ENCODE measurements at regions not wholly inside any gene's neighbourhood (a gene's known extent, or its start where the extent isn't known, plus 50 kb on each side); places are given as distances from the start of the nearest gene placed in this dataset.

GRCh38 chr13:30846311-30846710 is 59.8 kb upstream of the MEDAG start:
- H3K9me3 ChIP-seq (ENCODE audit: control insufficient read depth, insufficient read depth, low read depth, low read length): no peaks in the 10 kb centered on the region
- POLR2A ChIA-PET: no interaction called here
- TF ChIP-seq ZIC2 (tag by site-specific recombination; IDR thresholded peaks at IDR 0.05) (no peak), ZBTB48 (tag by site-specific recombination; IDR thresholded peaks at IDR 0.05) (no peak), ZBTB44 (tag by site-specific recombination; IDR thresholded peaks at IDR 0.05) (no peak), ZNF184 (tag by site-specific recombination; IDR thresholded peaks at IDR 0.05) (no peak), PRDM1 (tag by site-specific recombination; IDR thresholded peaks at IDR 0.05) (no peak), ZNF449 (tag by site-specific recombination; IDR thresholded peaks at IDR 0.05) (no peak), YY2 (tag by site-specific recombination; IDR thresholded peaks at IDR 0.05) (no peak), ZNF341 (tag by site-specific recombination; IDR thresholded peaks at IDR 0.05; ENCODE audit: low read depth) (no peak), ZNF112 (tag by site-specific recombination; IDR thresholded peaks at IDR 0.05) (no peak), SP2 (tag by site-specific recombination; IDR thresholded peaks at IDR 0.05) (no peak), ZNF791 (tag by site-specific recombination; IDR thresholded peaks at IDR 0.05) (no peak), ZNF366 (tag by site-specific recombination; conservative IDR thresholded peaks at IDR 0.05) (no peak), ZNF571 (tag by site-specific recombination; IDR thresholded peaks at IDR 0.05) (no peak), ZNF398 (tag by site-specific recombination; IDR thresholded peaks at IDR 0.05) (no peak)
- H3K36me3 ChIP-seq (ENCODE audit: control insufficient read depth in 2 of 2, insufficient read depth in 1 of 2, low read length in 2 of 2): no peaks in the 10 kb centered on the region
- no peak overlapping the region for H3K27ac ChIP-seq (ENCODE audit: extremely low read depth, low read depth, low read length)
- CTCF ChIA-PET: interaction anchor here (1.2 kb wide), 1 partner anchor 44 kb away, joined by 3 read pairs; no protein-coding TSS in a partner anchor
- peaks cover 2% of the 10 kb centered on the region; the same call in 1 of the 2 replicates for H3K4me1 ChIP-seq (ENCODE audit: control insufficient read depth, insufficient read depth, low read length)
- no peak overlapping the region for H3K4me3 ChIP-seq (ENCODE audit: low read depth, low read length)

GRCh38 chr13:30846866-30847265 is 59.2 kb upstream of the MEDAG start:
- CTCF ChIA-PET: interaction anchor here (0.6 to 1.2 kb wide), 3 partner anchors 13 to 191 kb away, joined by 3 to 5 read pairs (median 4); no protein-coding TSS in a partner anchor
- Histone ChIP-seq H3K9me3 (ENCODE audit: control insufficient read depth, insufficient read depth, low read depth, low read length) (no peaks in the 10 kb centered on the region), H3K4me3 (ENCODE audit: low read depth, low read length) (no peak overlapping the region), H3K27ac (ENCODE audit: extremely low read depth, low read depth, low read length) (no peak overlapping the region), H3K4me1 (ENCODE audit: control insufficient read depth, insufficient read depth, low read length) (peaks cover 2% of the 10 kb centered on the region; the same call in 1 of the 2 replicates), H3K36me3 (ENCODE audit: control insufficient read depth in 2 of 2, insufficient read depth in 1 of 2, low read length in 2 of 2) (no peaks in the 10 kb centered on the region)
- TF ChIP-seq ZNF174 (tag by site-specific recombination; IDR thresholded peaks at IDR 0.05) (no peak), SETDB1 (IDR thresholded peaks at IDR 0.05; ENCODE audit: insufficient read length, low read length) (peak; percentile 68)
- POLR2A ChIA-PET: no interaction called here

- peaks cover 2% of the 10 kb centered on the region; the same call in 1 of the 2 replicates for H3K4me1 ChIP-seq (ENCODE audit: control insufficient read depth, insufficient read depth, low read length)
- no peaks in the 10 kb centered on the region for H3K36me3 ChIP-seq (ENCODE audit: control insufficient read depth in 2 of 2, insufficient read depth in 1 of 2, low read length in 2 of 2)
- ChIA-PET POLR2A (no interaction called here), CTCF (interaction anchor here (0.6 to 1.0 kb wide), 3 partner anchors 9 to 190 kb away, joined by 3 to 5 read pairs (median 4); no protein-coding TSS in a partner anchor)
- no peak overlapping the region for H3K27ac ChIP-seq (ENCODE audit: extremely low read depth, low read depth, low read length)
- no peaks in the 10 kb centered on the region for H3K9me3 ChIP-seq (ENCODE audit: control insufficient read depth, insufficient read depth, low read depth, low read length)
- H3K4me3 ChIP-seq (ENCODE audit: low read depth, low read length): no peak overlapping the region
- TF ChIP-seq ZNF529 (tag by site-specific recombination; IDR thresholded peaks at IDR 0.05; ENCODE audit: insufficient replicate concordance): no peak
- no peak for TF ChIP-seq ZNF571 (tag by site-specific recombination; IDR thresholded peaks at IDR 0.05)
- TF ChIP-seq ZNF391 (tag by site-specific recombination; IDR thresholded peaks at IDR 0.05; ENCODE audit: borderline replicate concordance, low read depth): no peak
- peak; percentile 15; the same call in 1 of the 2 replicates for TF ChIP-seq KLF8 (tag by site-specific recombination; IDR thresholded peaks at IDR 0.05)
- no peak for TF ChIP-seq ZNF157 (tag by site-specific recombination; IDR thresholded peaks at IDR 0.05)
- TF ChIP-seq ZNF223 (tag by site-specific recombination; IDR thresholded peaks at IDR 0.05): no peak
- no peak for TF ChIP-seq PRDM10 (tag by site-specific recombination; IDR thresholded peaks at IDR 0.05)
- no peak for TF ChIP-seq ZNF37A (tag by site-specific recombination; IDR thresholded peaks at IDR 0.05)
- TF ChIP-seq GFI1B (tag by site-specific recombination; IDR thresholded peaks at IDR 0.05): peak; percentile 96
Measured at GRCh38 chr13:30847650-30848307, 58.3 kb upstream of the MEDAG start.

All from HEK293 (cell line).